ENCODE measurements at regions not wholly inside any gene's neighbourhood (a gene's known extent, or its start where the extent isn't known, plus 50 kb on each side); places are given as distances from the start of the nearest gene placed in this dataset.

GRCh38 chr6:138004430-138005287 is 102.6 kb downstream of the PERP start:
- in situ Hi-C loops (cut with MboI; ENCODE audit: low sequenced_read_pairs), result loop anchor here (5.0 to 10.0 kb wide), 2 partner anchors 103 to 300 kb away; partner anchors contain the start of gene PERP
- H3K27me3 ChIP-seq (ENCODE audit: low read depth), result no peaks in the 10 kb centered on the region
- H3K36me3 ChIP-seq (replicated peaks), result no peaks in the 10 kb centered on the region
- H3K4me3 ChIP-seq, result no peak overlapping the region
- H3K9me3 ChIP-seq, result no peaks in the 10 kb centered on the region
- peak; percentile 55 for DNase-seq (ENCODE audit: low spot score in 2 of 2)
- H3K4me1 ChIP-seq, result no peaks in the 10 kb centered on the region

DNA sequence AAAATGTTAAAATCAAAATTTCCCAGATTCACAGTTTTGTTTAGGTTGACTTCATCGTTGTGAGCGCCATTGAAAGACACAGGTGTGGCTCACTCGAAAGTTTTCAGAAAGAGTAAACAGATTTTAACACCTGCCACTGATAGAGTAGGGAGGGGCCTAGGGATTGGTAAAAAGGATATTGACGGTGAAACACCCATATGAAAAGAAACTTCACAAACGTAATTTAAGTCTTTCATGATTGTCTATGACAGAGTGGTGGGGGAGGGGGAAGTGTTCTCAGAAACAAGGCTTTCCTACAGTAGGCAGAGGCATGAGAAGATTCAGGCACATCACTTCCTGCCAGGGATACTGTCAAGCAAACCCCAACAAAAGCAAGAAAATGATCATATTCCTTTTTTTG is 101.4 kb downstream of the PERP start:
- Histone ChIP-seq H3K9me3 (no peaks in the 10 kb centered on the region), H3K36me3 (replicated peaks) (no peaks in the 10 kb centered on the region), H3K27me3 (ENCODE audit: low read depth) (no peaks in the 10 kb centered on the region), H3K4me3 (no peak overlapping the region), H3K4me1 (no peaks in the 10 kb centered on the region)
- in situ Hi-C loops (cut with MboI; ENCODE audit: low sequenced_read_pairs), result loop anchor here (10.0 kb wide), 1 partner anchor 301 kb away; no protein-coding TSS in a partner anchor
- DNase-seq (ENCODE audit: low spot score in 2 of 2), result no peak

DNA sequence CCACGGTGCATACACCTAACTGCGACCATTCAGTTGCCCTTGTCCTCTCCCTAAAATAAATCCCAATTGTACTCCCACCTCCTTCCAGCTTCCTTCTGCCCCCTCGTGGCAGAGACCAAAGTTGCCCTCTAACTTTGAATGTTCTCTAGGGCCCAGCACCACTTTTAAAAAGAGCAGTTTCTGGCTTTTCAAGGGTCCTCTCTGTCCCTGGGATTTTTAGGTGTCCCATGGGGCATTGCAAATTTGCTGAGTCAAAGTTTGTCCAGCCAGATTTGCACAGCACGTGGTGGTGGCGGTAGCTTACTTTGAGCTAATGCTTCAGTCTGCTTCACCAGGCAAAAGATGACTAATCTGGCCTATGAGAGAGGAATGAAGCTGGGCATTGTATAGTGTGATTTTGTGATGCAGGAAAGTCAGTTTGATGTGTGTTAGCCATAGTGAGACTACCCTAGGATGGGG is 100.2 kb downstream of the PERP start:
- in situ Hi-C loops (cut with MboI; ENCODE audit: low sequenced_read_pairs), result loop anchor here (10.0 kb wide), 1 partner anchor 302 kb away; no protein-coding TSS in a partner anchor
- DNase-seq (ENCODE audit: low spot score in 2 of 2), result peak; percentile 36 to 77
- H3K4me1 ChIP-seq, result no peaks in the 10 kb centered on the region

GRCh38 chr6:138008791-138009190 is 98.4 kb downstream of the PERP start:
- no peak overlapping the region for H3K4me3 ChIP-seq
- no peaks in the 10 kb centered on the region for H3K27me3 ChIP-seq (ENCODE audit: low read depth)
- H3K9me3 ChIP-seq, result no peaks in the 10 kb centered on the region
- no peaks in the 10 kb centered on the region; the same call in 1 of the 2 replicates for H3K4me1 ChIP-seq
- in situ Hi-C loops (cut with MboI; ENCODE audit: low sequenced_read_pairs), result loop anchor here (10.0 kb wide), 1 partner anchor 304 kb away; no protein-coding TSS in a partner anchor
- no peak for DNase-seq (ENCODE audit: low spot score in 2 of 2)
- no peaks in the 10 kb centered on the region for H3K36me3 ChIP-seq (replicated peaks)

More for the DNA sequence above, 100.2 kb downstream of the PERP start:
- Histone ChIP-seq H3K4me3 (no peak overlapping the region), H3K36me3 (replicated peaks) (no peaks in the 10 kb centered on the region), H3K9me3 (no peaks in the 10 kb centered on the region), H3K27me3 (ENCODE audit: low read depth) (no peaks in the 10 kb centered on the region)

- no peak for DNase-seq (ENCODE audit: low spot score in 2 of 2)
- H3K27me3 ChIP-seq (ENCODE audit: low read depth), result peaks cover 3% of the 10 kb centered on the region
- H3K36me3 ChIP-seq (replicated peaks), result no peaks in the 10 kb centered on the region
- in situ Hi-C loops (cut with MboI; ENCODE audit: low sequenced_read_pairs), result no loop called here
- H3K9me3 ChIP-seq, result no peaks in the 10 kb centered on the region
- H3K4me3 ChIP-seq, result no peak overlapping the region
- H3K4me1 ChIP-seq, result peaks cover 3% of the 10 kb centered on the region; the same call in 1 of the 2 replicates
Measured at GRCh38 chr6:138011413-138011812, 95.8 kb downstream of the PERP start.

GRCh38 chr6:138012682-138013081 is 94.5 kb downstream of the PERP start:
- Histone ChIP-seq H3K4me3 (no peak overlapping the region), H3K4me1 (peaks cover 3% of the 10 kb centered on the region; the same call in 1 of the 2 replicates), H3K9me3 (no peaks in the 10 kb centered on the region), H3K27me3 (ENCODE audit: low read depth) (peaks cover 3% of the 10 kb centered on the region), H3K36me3 (replicated peaks) (no peaks in the 10 kb centered on the region)
- in situ Hi-C loops (cut with MboI; ENCODE audit: low sequenced_read_pairs), result no loop called here
- DNase-seq (ENCODE audit: low spot score in 2 of 2), result no peak

- Histone ChIP-seq H3K36me3 (replicated peaks) (no peaks in the 10 kb centered on the region), H3K4me3 (no peak overlapping the region), H3K27me3 (ENCODE audit: low read depth) (peaks cover 3% of the 10 kb centered on the region), H3K4me1 (peaks cover 3% of the 10 kb centered on the region; the same call in 1 of the 2 replicates), H3K9me3 (no peaks in the 10 kb centered on the region)
- DNase-seq (ENCODE audit: low spot score in 2 of 2), result no peak
- in situ Hi-C loops (cut with MboI; ENCODE audit: low sequenced_read_pairs), result no loop called here
Measured at GRCh38 chr6:138013959-138014358, 93.3 kb downstream of the PERP start.

DNA sequence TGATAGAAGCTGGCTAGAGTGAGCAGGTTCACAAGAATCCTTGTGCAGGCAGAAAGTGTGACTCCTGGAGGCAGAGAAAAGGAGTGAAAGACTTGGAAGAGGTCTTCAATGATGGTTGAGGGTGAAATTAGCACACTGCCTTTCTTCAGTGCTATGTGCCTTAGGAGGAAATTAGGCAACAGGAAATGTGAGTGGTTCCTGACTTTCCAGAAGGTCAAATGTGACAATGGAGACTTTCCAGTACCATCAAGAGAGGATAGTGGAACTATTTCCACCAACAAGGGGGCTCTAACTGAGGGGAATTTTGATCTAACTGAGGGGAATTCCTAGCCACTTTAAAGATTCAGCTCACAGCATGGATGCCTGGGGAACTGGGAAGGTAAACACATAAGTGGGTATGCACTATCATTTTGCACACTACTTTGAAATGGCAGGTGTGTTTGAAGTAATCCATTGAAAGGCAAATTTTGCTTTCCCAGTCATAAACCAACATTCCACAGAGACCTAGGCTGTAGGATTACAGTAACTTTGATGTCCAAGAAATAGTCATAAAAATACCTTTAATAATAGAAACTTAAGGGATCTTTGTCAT is 90.0 kb downstream of the PERP start:
- in situ Hi-C loops (cut with MboI; ENCODE audit: low sequenced_read_pairs), result no loop called here
- H3K36me3 ChIP-seq (replicated peaks), result no peaks in the 10 kb centered on the region
- peaks cover 3% of the 10 kb centered on the region for H3K27me3 ChIP-seq (ENCODE audit: low read depth)
- H3K4me3 ChIP-seq, result no peak overlapping the region
- DNase-seq (ENCODE audit: low spot score in 2 of 2), result no peak
- H3K4me1 ChIP-seq, result peaks cover 3% of the 10 kb centered on the region; the same call in 1 of the 2 replicates
- peaks cover 3% of the 10 kb centered on the region; the same call in 1 of the 2 replicates for H3K9me3 ChIP-seq

GRCh38 chr6:138018297-138018696 is 88.9 kb downstream of the PERP start:
- peaks cover 3% of the 10 kb centered on the region; the same call in 1 of the 2 replicates for H3K9me3 ChIP-seq
- H3K4me1 ChIP-seq, result peaks cover 3% of the 10 kb centered on the region; the same call in 1 of the 2 replicates
- H3K4me3 ChIP-seq, result no peak overlapping the region
- H3K36me3 ChIP-seq (replicated peaks), result no peaks in the 10 kb centered on the region
- in situ Hi-C loops (cut with MboI; ENCODE audit: low sequenced_read_pairs), result no loop called here
- no peak for DNase-seq (ENCODE audit: low spot score in 2 of 2)
- peaks cover 3% of the 10 kb centered on the region for H3K27me3 ChIP-seq (ENCODE audit: low read depth)

DNA sequence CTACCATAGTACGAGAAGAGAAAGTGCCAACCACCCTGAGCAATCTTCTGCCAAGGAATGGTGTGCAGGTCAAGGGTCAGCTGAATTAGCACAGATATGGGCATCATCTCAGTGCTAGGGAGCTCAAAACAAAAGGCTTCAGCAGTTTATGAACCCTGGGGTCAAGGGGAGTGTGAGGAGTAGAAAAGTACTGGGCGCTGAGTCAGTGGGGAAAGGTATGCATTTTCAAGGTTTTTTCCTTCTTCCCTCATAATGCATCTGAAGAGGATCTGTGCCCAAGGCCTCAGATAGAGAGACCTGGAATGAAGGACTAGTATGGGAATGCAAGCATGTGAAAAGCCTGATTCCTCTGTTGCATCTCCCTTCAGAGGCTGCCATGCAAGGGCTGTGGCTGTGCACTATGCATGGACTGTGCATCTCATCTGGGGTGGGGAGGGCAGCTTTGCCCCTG is 81.7 kb downstream of the PERP start:
- no peaks in the 10 kb centered on the region for H3K4me1 ChIP-seq
- no peaks in the 10 kb centered on the region for H3K27me3 ChIP-seq (ENCODE audit: low read depth)
- peaks cover 1% of the 10 kb centered on the region; the same call in 1 of the 2 replicates for H3K9me3 ChIP-seq
- DNase-seq (ENCODE audit: low spot score in 2 of 2), result no peak
- H3K36me3 ChIP-seq (replicated peaks), result no peaks in the 10 kb centered on the region
- no peak overlapping the region for H3K4me3 ChIP-seq
- in situ Hi-C loops (cut with MboI; ENCODE audit: low sequenced_read_pairs), result no loop called here

- Histone ChIP-seq H3K9me3 (no peaks in the 10 kb centered on the region), H3K4me1 (no peaks in the 10 kb centered on the region), H3K36me3 (replicated peaks) (no peaks in the 10 kb centered on the region), H3K4me3 (no peak overlapping the region), H3K27me3 (ENCODE audit: low read depth) (no peaks in the 10 kb centered on the region)
- no peak for DNase-seq (ENCODE audit: low spot score in 2 of 2)
- in situ Hi-C loops (cut with MboI; ENCODE audit: low sequenced_read_pairs), result no loop called here
Measured at GRCh38 chr6:138026342-138026741, 80.9 kb downstream of the PERP start.

GRCh38 chr6:138028893-138029292 is 78.3 kb downstream of the PERP start:
- H3K27me3 ChIP-seq (ENCODE audit: low read depth), result no peaks in the 10 kb centered on the region
- DNase-seq (ENCODE audit: low spot score in 2 of 2), result no peak
- no peak overlapping the region for H3K4me3 ChIP-seq
- no peaks in the 10 kb centered on the region for H3K36me3 ChIP-seq (replicated peaks)
- in situ Hi-C loops (cut with MboI; ENCODE audit: low sequenced_read_pairs), result no loop called here
- H3K9me3 ChIP-seq, result no peaks in the 10 kb centered on the region
- no peaks in the 10 kb centered on the region for H3K4me1 ChIP-seq

DNA sequence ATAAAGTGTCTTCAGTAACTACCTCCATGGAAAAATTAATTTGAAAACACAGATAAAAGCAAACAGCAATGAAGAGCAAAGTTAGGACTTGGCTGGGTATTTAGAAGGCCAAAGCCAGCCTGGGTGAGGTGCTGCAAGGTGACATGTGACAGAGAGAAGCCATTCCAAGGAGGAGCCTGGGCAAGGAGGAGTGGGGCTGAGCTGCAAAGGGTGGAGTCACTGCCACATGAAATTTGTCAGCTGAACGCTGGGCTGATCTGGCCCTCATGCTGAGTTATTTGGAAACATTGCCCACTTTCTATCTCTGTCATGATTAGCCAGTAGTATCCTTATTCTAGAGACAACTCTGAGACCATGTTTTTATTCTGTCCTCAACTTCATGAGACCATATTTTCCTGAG is 76.3 kb downstream of the PERP start:
- DNase-seq (ENCODE audit: low spot score in 2 of 2), result no peak
- H3K9me3 ChIP-seq, result no peaks in the 10 kb centered on the region
- H3K4me3 ChIP-seq, result no peak overlapping the region
- H3K27me3 ChIP-seq (ENCODE audit: low read depth), result no peaks in the 10 kb centered on the region
- in situ Hi-C loops (cut with MboI; ENCODE audit: low sequenced_read_pairs), result no loop called here
- no peaks in the 10 kb centered on the region for H3K36me3 ChIP-seq (replicated peaks)
- no peaks in the 10 kb centered on the region for H3K4me1 ChIP-seq

DNA sequence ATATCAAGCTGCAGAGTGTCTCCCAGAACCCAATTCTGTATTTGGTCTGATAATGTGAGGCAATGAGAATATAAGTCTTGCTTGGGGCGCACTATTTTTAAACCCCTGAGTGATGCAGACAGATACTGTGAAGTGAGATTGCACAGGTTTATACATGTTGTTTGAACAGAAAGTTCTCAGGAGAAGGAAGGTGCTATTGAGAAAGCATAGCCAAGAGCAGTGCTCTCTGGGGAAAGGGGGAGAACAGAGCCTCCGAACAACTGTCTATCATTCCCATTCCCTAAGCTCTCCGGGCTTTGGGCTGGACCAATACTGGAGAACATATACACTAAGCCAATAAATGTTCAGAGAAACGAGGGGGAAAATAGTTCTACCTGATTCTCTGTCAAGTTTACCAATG is 75.8 kb downstream of the PERP start:
- no peaks in the 10 kb centered on the region for H3K4me1 ChIP-seq
- DNase-seq (ENCODE audit: low spot score in 2 of 2), result no peak
- no peaks in the 10 kb centered on the region for H3K27me3 ChIP-seq (ENCODE audit: low read depth)
- in situ Hi-C loops (cut with MboI; ENCODE audit: low sequenced_read_pairs), result no loop called here
- no peak overlapping the region for H3K4me3 ChIP-seq
- H3K9me3 ChIP-seq, result no peaks in the 10 kb centered on the region
- no peaks in the 10 kb centered on the region for H3K36me3 ChIP-seq (replicated peaks)

Measured in HAP-1 (cell line).